NB4 (cell line): ENCODE measurements at regions not wholly inside any gene's neighbourhood (a gene's known extent, or its start where the extent isn't known, plus 50 kb on each side); places are given as distances from the start of the nearest gene placed in this dataset.

Experiments
- TF ChIP-seq, protein P1 (sequence below): IDR thresholded peaks from one replicate; pipeline ENCODE4 v1.5.1; 2012; ENCODE audit warnings: low read depth, low read length
- TF ChIP-seq, protein P2 (sequence below): IDR thresholded peaks from 2 replicates; pipeline ENCODE4 v1.6.1; 2011; ENCODE audit warnings: low read depth, low read length

DNA sequence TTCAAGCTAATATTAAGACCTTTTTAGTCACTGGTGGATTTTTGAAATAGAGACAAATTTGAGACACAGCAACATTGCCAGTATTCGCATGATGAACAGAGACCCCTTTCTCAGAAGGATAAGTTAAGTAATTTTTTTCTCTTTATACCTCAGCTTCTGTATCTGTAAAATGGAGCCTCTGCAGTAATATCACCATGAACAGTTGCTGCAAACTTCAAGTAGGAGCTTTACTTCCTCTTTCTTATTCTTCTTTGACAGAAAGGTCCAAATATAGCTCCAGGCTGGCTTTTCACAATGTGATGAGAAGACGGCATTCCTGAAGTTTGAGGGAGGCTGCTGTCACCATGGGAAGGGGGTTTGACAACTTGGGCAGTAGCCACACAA, 158.7 kb downstream of the TDRD15 start:
- TF ChIP-seq, protein P1, sequence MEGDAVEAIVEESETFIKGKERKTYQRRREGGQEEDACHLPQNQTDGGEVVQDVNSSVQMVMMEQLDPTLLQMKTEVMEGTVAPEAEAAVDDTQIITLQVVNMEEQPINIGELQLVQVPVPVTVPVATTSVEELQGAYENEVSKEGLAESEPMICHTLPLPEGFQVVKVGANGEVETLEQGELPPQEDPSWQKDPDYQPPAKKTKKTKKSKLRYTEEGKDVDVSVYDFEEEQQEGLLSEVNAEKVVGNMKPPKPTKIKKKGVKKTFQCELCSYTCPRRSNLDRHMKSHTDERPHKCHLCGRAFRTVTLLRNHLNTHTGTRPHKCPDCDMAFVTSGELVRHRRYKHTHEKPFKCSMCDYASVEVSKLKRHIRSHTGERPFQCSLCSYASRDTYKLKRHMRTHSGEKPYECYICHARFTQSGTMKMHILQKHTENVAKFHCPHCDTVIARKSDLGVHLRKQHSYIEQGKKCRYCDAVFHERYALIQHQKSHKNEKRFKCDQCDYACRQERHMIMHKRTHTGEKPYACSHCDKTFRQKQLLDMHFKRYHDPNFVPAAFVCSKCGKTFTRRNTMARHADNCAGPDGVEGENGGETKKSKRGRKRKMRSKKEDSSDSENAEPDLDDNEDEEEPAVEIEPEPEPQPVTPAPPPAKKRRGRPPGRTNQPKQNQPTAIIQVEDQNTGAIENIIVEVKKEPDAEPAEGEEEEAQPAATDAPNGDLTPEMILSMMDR, result no peak
- TF ChIP-seq, protein P2, sequence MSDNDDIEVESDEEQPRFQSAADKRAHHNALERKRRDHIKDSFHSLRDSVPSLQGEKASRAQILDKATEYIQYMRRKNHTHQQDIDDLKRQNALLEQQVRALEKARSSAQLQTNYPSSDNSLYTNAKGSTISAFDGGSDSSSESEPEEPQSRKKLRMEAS, result no peak
